ENCODE measurements at regions not wholly inside any gene's neighbourhood (a gene's known extent, or its start where the extent isn't known, plus 50 kb on each side); places are given as distances from the start of the nearest gene placed in this dataset.

GRCh38 chr13:42409551-42409950, 137.6 kb downstream of the AKAP11 start (continued):
- no peak for TF ChIP-seq ZNF462 (CRISPR knock-in tag; IDR thresholded peaks at IDR 0.05)
- no peak for TF ChIP-seq ZNF331 (CRISPR knock-in tag; IDR thresholded peaks at IDR 0.05; ENCODE audit: low read depth)
- no peak for TF ChIP-seq CTCF (conservative IDR thresholded peaks at IDR 0.05; ENCODE audit: low read depth in 2 of 2)
- no peak for TF ChIP-seq EZH2 (IDR thresholded peaks at IDR 0.05; ENCODE audit: low read depth, unreplicated experiment)
- TF ChIP-seq ZNF114 (CRISPR knock-in tag; IDR thresholded peaks at IDR 0.05): no peak
- TF ChIP-seq NANOG (IDR thresholded peaks at IDR 0.05; ENCODE audit: borderline replicate concordance): no peak
- TF ChIP-seq EZH2phosphoT487 (IDR thresholded peaks at IDR 0.05; ENCODE audit: unreplicated experiment): no peak
- no peak for TF ChIP-seq POLR2AphosphoS5 (IDR thresholded peaks at IDR 0.05; ENCODE audit: low read depth)
